Activated B cell treated with CpG ODN at 0.5 μM for 24 hours (primary cell): ENCODE measurements at regions not wholly inside any gene's neighbourhood (a gene's known extent, or its start where the extent isn't known, plus 50 kb on each side); places are given as distances from the start of the nearest gene placed in this dataset.

ENCODE experiments used
- ATAC-seq: fragments of 200-7000 bp; cut with Tn5 transposase; one replicate; pipeline ENCODE4 v1.10.0; 2021; ENCODE audit warnings: low read depth, mild to moderate bottlenecking, moderate library complexity
- CTCF ChIA-PET: fragments of 350-600 bp; sonication (Branson Sonifier 250); formaldehyde crosslinking; loops from one replicate; lab custom pipeline; 2021; ENCODE audit warnings: antibody characterized with exemption; lab: Charles Lee
- POLR2A ChIA-PET: fragments of 350-600 bp; sonication (Branson Sonifier 250); formaldehyde crosslinking; loops from one replicate; lab custom pipeline; 2021; ENCODE audit warnings: antibody characterized with exemption; lab: Charles Lee
- DNase-seq: peaks from one replicate; pipeline ENCODE4 v3.0.0; 2022
- H3K27ac Mint-ChIP-seq: one replicate; pipeline ENCODE4 v1.8.0; 2020; ENCODE audit warnings: mixed read lengths
- H3K27me3 Mint-ChIP-seq: one replicate; pipeline ENCODE4 v1.8.0; 2021; ENCODE audit warnings: mixed read lengths
- H3K36me3 Mint-ChIP-seq: one replicate; pipeline ENCODE4 v1.8.0; 2021; ENCODE audit warnings: low read depth, mixed read lengths
- H3K4me1 Mint-ChIP-seq: one replicate; pipeline ENCODE4 v1.8.0; 2021; ENCODE audit warnings: mixed read lengths
- H3K4me3 Mint-ChIP-seq: one replicate; pipeline ENCODE4 v1.8.0; 2020; ENCODE audit warnings: mild to moderate bottlenecking, mixed read lengths
- H3K9me3 Mint-ChIP-seq: one replicate; pipeline ENCODE4 v1.8.0; 2020; ENCODE audit warnings: mixed read lengths
- CTCF ChIP-seq: fragments of 200-600 bp; IDR thresholded peaks from one replicate; pipeline ENCODE4 v1.8.0; 2022; ENCODE audit warnings: antibody characterized with exemption, mild to moderate bottlenecking
- intact Hi-C: fragments of 100-400 bp; cut with micrococcal nuclease; formaldehyde crosslinking; loops from one replicate; pipeline ENCODE4 v1.15.1; 2024

- no peak for TF ChIP-seq CTCF
- Mint-ChIP-seq H3K27ac (no peak overlapping the region), H3K36me3 (no peaks in the 10 kb centered on the region), H3K4me3 (no peak overlapping the region), H3K4me1 (no peaks in the 10 kb centered on the region), H3K27me3 (no peaks in the 10 kb centered on the region), H3K9me3 (no peaks in the 10 kb centered on the region)
- DNase-seq (no peak), ATAC-seq (no peak)
- intact Hi-C loops: no loop called here
- ChIA-PET POLR2A (no interaction called here), CTCF (no interaction called here)
Measured at GRCh38 chr7:112619343-112619742, 138.6 kb downstream of the LSMEM1 start.

- Mint-ChIP-seq H3K4me1 (no peaks in the 10 kb centered on the region), H3K36me3 (no peaks in the 10 kb centered on the region), H3K4me3 (no peak overlapping the region), H3K9me3 (peaks cover 4% of the 10 kb centered on the region), H3K27me3 (no peaks in the 10 kb centered on the region), H3K27ac (no peak overlapping the region)
- intact Hi-C loops: no loop called here
- POLR2A ChIA-PET: no interaction called here
- CTCF ChIA-PET: no interaction called here
- no peak for TF ChIP-seq CTCF
- DNase-seq (no peak), ATAC-seq (no peak)
Measured at GRCh38 chr7:112622159-112622715, 141.4 kb downstream of the LSMEM1 start.

- intact Hi-C loops: no loop called here
- CTCF ChIA-PET: no interaction called here
Measured at GRCh38 chr7:112624416-112624815, 143.6 kb downstream of the LSMEM1 start.

GRCh38 chr7:112630565-112630964, 149.8 kb downstream of the LSMEM1 start:
- TF ChIP-seq CTCF: no peak
- H3K4me3 Mint-ChIP-seq: no peak overlapping the region
- no peaks in the 10 kb centered on the region for H3K27me3 Mint-ChIP-seq
- POLR2A ChIA-PET: no interaction called here
- no peaks in the 10 kb centered on the region for H3K4me1 Mint-ChIP-seq
- H3K36me3 Mint-ChIP-seq: no peaks in the 10 kb centered on the region
- ATAC-seq (no peak), DNase-seq (no peak)
- CTCF ChIA-PET: no interaction called here
- H3K27ac Mint-ChIP-seq: no peak overlapping the region
- intact Hi-C loops: no loop called here
- H3K9me3 Mint-ChIP-seq: peaks cover 8% of the 10 kb centered on the region

More at GRCh38 chr7:112624416-112624815, 143.6 kb downstream of the LSMEM1 start:
- no peaks in the 10 kb centered on the region for H3K4me1 Mint-ChIP-seq
- H3K27ac Mint-ChIP-seq: no peak overlapping the region
- no peak for TF ChIP-seq CTCF
- no peak overlapping the region for H3K4me3 Mint-ChIP-seq
- H3K36me3 Mint-ChIP-seq: no peaks in the 10 kb centered on the region
- no peak for ATAC-seq
- POLR2A ChIA-PET: no interaction called here
- DNase-seq: no peak
- H3K27me3 Mint-ChIP-seq: no peaks in the 10 kb centered on the region
- peaks cover 8% of the 10 kb centered on the region for H3K9me3 Mint-ChIP-seq

GRCh38 chr7:112634107-112634506, 153.3 kb downstream of the LSMEM1 start:
- CTCF ChIA-PET: no interaction called here
- intact Hi-C loops: no loop called here
- Mint-ChIP-seq H3K27ac (no peak overlapping the region), H3K4me1 (no peaks in the 10 kb centered on the region), H3K36me3 (no peaks in the 10 kb centered on the region), H3K9me3 (no peaks in the 10 kb centered on the region), H3K27me3 (no peaks in the 10 kb centered on the region), H3K4me3 (no peak overlapping the region)
- no peak for TF ChIP-seq CTCF
- ATAC-seq (no peak), DNase-seq (no peak)
- POLR2A ChIA-PET: no interaction called here
